Activated CD8-positive, alpha-beta memory T cell treated with anti-CD3 and anti-CD28 coated beads for 4 hours (primary cell): ENCODE measurements at regions not wholly inside any gene's neighbourhood (a gene's known extent, or its start where the extent isn't known, plus 50 kb on each side); places are given as distances from the start of the nearest gene placed in this dataset.

Source experiments
- DNase-seq, 2 donors: peaks; one replicate each; pipeline ENCODE4 v3.0.0-alpha.2; 2020; ENCODE audit warnings: low read depth in 2 of 2

GRCh38 chr9:105860516-105860915, 166.2 kb downstream of the TMEM38B start:
- DNase-seq = no peak

GRCh38 chr9:105861972-105862371, 167.6 kb downstream of the TMEM38B start:
- no peak for DNase-seq

GRCh38 chr9:105864248-105864898, 170.0 kb downstream of the TMEM38B start:
- DNase-seq = no peak

GRCh38 chr9:105865285-105865684, 170.9 kb downstream of the TMEM38B start:
- DNase-seq = no peak

- DNase-seq = no peak
These were observed 177.2 kb downstream of the TMEM38B start for GRCh38 chr9:105871540-105871939.

- DNase-seq = no peak
These were observed 179.5 kb downstream of the TMEM38B start for GRCh38 chr9:105873801-105874200.

- DNase-seq = no peak
These were observed 183.4 kb downstream of the TMEM38B start for GRCh38 chr9:105877721-105878120.

GRCh38 chr9:105879181-105879580, 184.8 kb downstream of the TMEM38B start:
- DNase-seq = no peak

- no peak for DNase-seq
These were observed 186.2 kb downstream of the TMEM38B start for GRCh38 chr9:105880517-105880916.

- DNase-seq = no peak
These were observed 186.7 kb downstream of the TMEM38B start for GRCh38 chr9:105881021-105881420.

- peak; percentile 20 to 33 for DNase-seq
These were observed 187.5 kb downstream of the TMEM38B start for GRCh38 chr9:105881654-105882349.

GRCh38 chr9:105883847-105884246, 189.5 kb downstream of the TMEM38B start:
- DNase-seq = no peak

- no peak for DNase-seq
These were observed 190.1 kb downstream of the TMEM38B start for GRCh38 chr9:105884416-105884815.

GRCh38 chr9:105886136-105886535, 191.8 kb downstream of the TMEM38B start:
- DNase-seq = no peak

- no peak for DNase-seq
These were observed 193.3 kb downstream of the TMEM38B start for GRCh38 chr9:105887679-105888078.

- DNase-seq = no peak
These were observed 195.9 kb downstream of the TMEM38B start for GRCh38 chr9:105890046-105890822.

GRCh38 chr9:105900123-105900522, 205.8 kb downstream of the TMEM38B start:
- no peak for DNase-seq

- DNase-seq = no peak
These were observed 207.3 kb downstream of the TMEM38B start for GRCh38 chr9:105901514-105902109.

- no peak for DNase-seq
These were observed 213.7 kb downstream of the TMEM38B start for GRCh38 chr9:105908069-105908468.

GRCh38 chr9:105911104-105911911, 217.0 kb downstream of the TMEM38B start:
- no peak for DNase-seq

GRCh38 chr9:105912157-105912862, 218.0 kb downstream of the TMEM38B start:
- DNase-seq = no peak
